ENCODE measurements at regions not wholly inside any gene's neighbourhood (a gene's known extent, or its start where the extent isn't known, plus 50 kb on each side); places are given as distances from the start of the nearest gene placed in this dataset.

DNA sequence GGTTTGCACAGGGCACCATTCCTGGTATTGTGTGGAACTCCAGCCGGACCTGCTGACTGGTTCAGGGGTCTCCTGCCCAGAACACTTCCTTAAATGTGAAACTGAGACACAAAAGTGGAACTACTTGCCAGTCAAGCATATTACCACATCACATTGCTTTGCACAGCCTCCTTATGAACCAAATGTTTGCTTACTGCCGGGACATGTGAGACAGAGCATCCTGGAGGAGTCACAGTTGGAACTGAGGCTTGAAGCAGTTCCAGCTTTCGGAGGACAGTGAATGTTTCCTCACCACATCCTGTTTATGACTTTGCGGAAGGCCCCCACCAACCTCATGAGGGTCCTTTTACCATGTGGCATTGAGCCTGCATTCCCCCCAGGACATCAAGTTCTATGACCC is 105.8 kb upstream of the ARHGAP42 start:
- H3K27ac ChIP-seq (ENCODE audit: low read depth, low read length), result no peak overlapping the region
- 0 out of 2 replicates have a peak overlapping the region, but pooled peaks have one; percentile 15 for H2AFZ ChIP-seq (ENCODE audit: low read length)
- no peak overlapping the region for H3K4me2 ChIP-seq (ENCODE audit: insufficient read depth in 1 of 2, low read depth in 2 of 2, low read length in 2 of 2)

More for the DNA sequence above, 105.8 kb upstream of the ARHGAP42 start:
- ChIA-PET POLR2A (ENCODE audit: partially characterized antibody) (no interaction called here), CTCF (ENCODE audit: partially characterized antibody) (no interaction called here)
- H2BK12ac ChIP-seq (ENCODE audit: low read depth, low read length), result 0 out of 2 replicates have a peak overlapping the region, but pooled peaks have one; percentile 22
- H2AK5ac ChIP-seq (ENCODE audit: low read depth, low read length), result no peak overlapping the region
- no peak overlapping the region for H3K18ac ChIP-seq (ENCODE audit: extremely low read depth, low read length)
- 91% methylated on average over 4 of the region's 4 CpGs; no CpG with 5 or more reads in 1 of the 2 experiments for WGBS, 2 experiments (ENCODE audit: extremely low coverage in 1 of 2, insufficient coverage in 1 of 2, insufficient read length in 1 of 2, insufficient replicate concordance in 2 of 2, low coverage in 1 of 2, low lambda C conversion rate in 2 of 2, missing lambda C conversion rate in 1 of 2)
- DNase-seq (ENCODE audit: low read depth in 1 of 2, low spot score in 2 of 2), result no peak
- H3K9me3 ChIP-seq (ENCODE audit: insufficient read depth in 2 of 2, low read depth in 1 of 2, low read length in 1 of 2), result no peaks in the 10 kb centered on the region
- FAIRE-seq, result no peak
- no peaks in the 10 kb centered on the region for H3K79me1 ChIP-seq (ENCODE audit: low read depth, low read length)
- no peaks in the 10 kb centered on the region for H3K27me3 ChIP-seq (replicated peaks in 1 of 4; ENCODE audit: control insufficient read depth in 3 of 4, extremely low read depth in 1 of 4, insufficient read depth in 3 of 4, low read length in 3 of 4)
- no peak overlapping the region for H3K4me3 ChIP-seq (ENCODE audit: extremely low read depth in 1 of 4, insufficient read depth in 2 of 4, low read depth in 3 of 4, low read length in 4 of 4)
- TF ChIP-seq RNF2 (IDR thresholded peaks at IDR 0.05; ENCODE audit: borderline replicate concordance, low read depth, low read length, missing control alignments, poor library complexity, severe bottlenecking), result no peak
- no peak for TF ChIP-seq CEBPB (IDR thresholded peaks at IDR 0.05; ENCODE audit: low read depth, low read length)
- TF ChIP-seq, protein P1, sequence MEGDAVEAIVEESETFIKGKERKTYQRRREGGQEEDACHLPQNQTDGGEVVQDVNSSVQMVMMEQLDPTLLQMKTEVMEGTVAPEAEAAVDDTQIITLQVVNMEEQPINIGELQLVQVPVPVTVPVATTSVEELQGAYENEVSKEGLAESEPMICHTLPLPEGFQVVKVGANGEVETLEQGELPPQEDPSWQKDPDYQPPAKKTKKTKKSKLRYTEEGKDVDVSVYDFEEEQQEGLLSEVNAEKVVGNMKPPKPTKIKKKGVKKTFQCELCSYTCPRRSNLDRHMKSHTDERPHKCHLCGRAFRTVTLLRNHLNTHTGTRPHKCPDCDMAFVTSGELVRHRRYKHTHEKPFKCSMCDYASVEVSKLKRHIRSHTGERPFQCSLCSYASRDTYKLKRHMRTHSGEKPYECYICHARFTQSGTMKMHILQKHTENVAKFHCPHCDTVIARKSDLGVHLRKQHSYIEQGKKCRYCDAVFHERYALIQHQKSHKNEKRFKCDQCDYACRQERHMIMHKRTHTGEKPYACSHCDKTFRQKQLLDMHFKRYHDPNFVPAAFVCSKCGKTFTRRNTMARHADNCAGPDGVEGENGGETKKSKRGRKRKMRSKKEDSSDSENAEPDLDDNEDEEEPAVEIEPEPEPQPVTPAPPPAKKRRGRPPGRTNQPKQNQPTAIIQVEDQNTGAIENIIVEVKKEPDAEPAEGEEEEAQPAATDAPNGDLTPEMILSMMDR (IDR thresholded peaks at IDR 0.05; ENCODE audit: control extremely low read depth in 1 of 3, insufficient read depth in 1 of 3, low read depth in 1 of 3, low read length in 3 of 3), result no peak
- TF ChIP-seq GTF2F1 (IDR thresholded peaks at IDR 0.05; ENCODE audit: borderline replicate concordance, low read depth, low read length), result no peak
- no peak for TF ChIP-seq TAF1 (IDR thresholded peaks at IDR 0.05; ENCODE audit: low read depth, low read length)
- no peak for TF ChIP-seq JUN (IDR thresholded peaks at IDR 0.05; ENCODE audit: low read depth, low read length)
- H3K79me2 ChIP-seq (ENCODE audit: control insufficient read depth in 1 of 2, insufficient read depth in 2 of 2, low read length in 2 of 2), result no peaks in the 10 kb centered on the region
- no peak overlapping the region for H4K91ac ChIP-seq (replicated peaks; ENCODE audit: insufficient read length, low read length)
- H2BK5ac ChIP-seq (ENCODE audit: low read depth, low read length), result no peak overlapping the region
- no peak overlapping the region for H2BK20ac ChIP-seq (ENCODE audit: low read length)
- no peaks in the 10 kb centered on the region; a peak in 2 of 7 replicates for H3K4me1 ChIP-seq (replicated peaks in 1 of 4; ENCODE audit: control insufficient read depth in 3 of 4, insufficient read depth in 4 of 4, low read length in 3 of 4)
- no peak overlapping the region for H3K4ac ChIP-seq (replicated peaks; ENCODE audit: insufficient read length, low read depth, low read length)
- no peak overlapping the region for H3K56ac ChIP-seq (replicated peaks; ENCODE audit: insufficient read length, low read depth, low read length)
- no peak overlapping the region for H4K5ac ChIP-seq (ENCODE audit: insufficient read length, low read depth, low read length)
- H2BK120ac ChIP-seq (replicated peaks; ENCODE audit: low read depth, low read length), result no peak overlapping the region
- H2BK15ac ChIP-seq (ENCODE audit: low read length), result no peak overlapping the region
- no peak overlapping the region for H3K14ac ChIP-seq (ENCODE audit: insufficient read length)
- H3K23me2 ChIP-seq (ENCODE audit: low read depth, low read length), result no peaks in the 10 kb centered on the region; the same call in 1 of the 2 replicates
- H3K23ac ChIP-seq (ENCODE audit: insufficient read length), result no peak overlapping the region
- no peak overlapping the region for H3K9ac ChIP-seq (replicated peaks in 1 of 4; ENCODE audit: extremely low read depth in 1 of 4, low read depth in 3 of 4, low read length in 3 of 4)
- H4K20me1 ChIP-seq (replicated peaks in 1 of 2; ENCODE audit: control insufficient read depth in 1 of 2, insufficient read depth in 2 of 2, low read length in 2 of 2), result no peaks in the 10 kb centered on the region
- no peak overlapping the region for H4K8ac ChIP-seq (ENCODE audit: extremely low read depth, insufficient read depth, low read length)
- H3K36me3 ChIP-seq (ENCODE audit: control insufficient read depth in 2 of 4, insufficient read depth in 4 of 4, low read length in 3 of 4), result no peaks in the 10 kb centered on the region
